G401.6 (cell line): ENCODE measurements at regions not wholly inside any gene's neighbourhood (a gene's known extent, or its start where the extent isn't known, plus 50 kb on each side); places are given as distances from the start of the nearest gene placed in this dataset.
"Not testable (repeated sequence)": the region's sequence is repeated elsewhere in the genome, so short reads cannot be mapped to it uniquely, and the experiment has no call there.

Experiments used
- FAIRE-seq: peaks from 2 replicates; lab custom pipeline; 2012; peaks lifted over from hg19 to GRCh38; lab: Jason Lieb, UNC

GRCh38 chr2:40043641-40044040, 264.6 kb upstream of the THUMPD2 start:
- no peak for FAIRE-seq

DNA sequence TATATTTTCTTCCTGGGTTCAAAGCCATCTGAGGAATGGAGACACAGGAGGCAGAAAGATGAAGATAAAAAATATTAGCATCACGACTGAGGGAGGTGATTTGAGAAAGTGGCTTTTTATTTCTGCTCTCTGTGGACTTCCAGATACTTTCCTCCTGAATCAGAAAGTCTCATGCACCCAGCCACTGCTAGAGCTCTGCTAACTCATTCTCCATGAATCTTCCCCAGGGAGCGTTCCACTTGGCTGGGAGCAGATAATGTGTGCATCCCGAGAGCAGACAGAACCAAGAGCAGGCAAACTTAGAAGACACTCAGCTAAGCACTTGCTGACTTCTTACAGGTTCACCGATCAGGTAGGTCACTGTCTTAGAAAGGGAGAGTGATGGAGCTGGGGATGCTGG, 264.1 kb upstream of the THUMPD2 start:
- no peak for FAIRE-seq

GRCh38 chr2:40041422-40042382, 262.6 kb upstream of the THUMPD2 start:
- no peak for FAIRE-seq

DNA sequence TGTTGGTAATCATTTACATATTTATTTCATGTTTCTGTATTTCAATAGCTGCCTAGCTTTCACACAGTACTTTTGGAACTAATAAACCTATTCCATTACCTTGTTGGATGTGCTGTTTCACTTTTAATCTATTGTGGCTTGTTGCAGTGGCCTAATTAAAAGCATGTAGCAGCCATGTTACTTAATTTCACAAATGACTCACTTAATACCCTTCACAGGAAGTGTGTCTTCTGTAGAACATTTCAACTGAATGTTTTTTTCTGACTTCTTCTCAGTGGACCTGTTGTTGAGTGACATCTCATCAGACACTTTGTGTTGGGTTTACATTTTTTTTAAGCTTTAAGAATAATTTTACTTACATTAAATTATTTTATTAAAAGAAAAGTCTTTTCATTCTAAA, 260.5 kb upstream of the THUMPD2 start:
- FAIRE-seq: no peak

- FAIRE-seq: no peak
Measured at GRCh38 chr2:40038646-40039045, 259.6 kb upstream of the THUMPD2 start.

DNA sequence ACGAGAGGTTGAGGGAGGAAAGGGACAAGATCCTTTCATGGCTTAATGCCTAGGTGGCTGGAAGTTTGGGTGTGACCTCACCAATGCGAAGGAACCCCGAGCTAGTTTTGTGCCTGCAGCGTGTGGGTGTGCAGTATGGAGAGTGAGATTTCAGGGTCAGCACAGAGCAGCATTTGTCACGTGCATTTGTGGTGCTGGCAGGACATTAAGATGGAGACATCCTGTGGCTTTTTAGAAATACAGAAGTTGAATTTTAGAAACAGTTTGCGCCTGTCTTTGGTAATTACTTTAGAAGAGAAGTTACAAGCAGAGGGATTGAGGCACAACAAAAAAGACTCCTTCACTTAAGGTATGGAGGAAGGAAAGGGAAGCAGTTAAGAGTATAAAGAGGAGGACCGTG, 258.2 kb upstream of the THUMPD2 start:
- no peak for FAIRE-seq

DNA sequence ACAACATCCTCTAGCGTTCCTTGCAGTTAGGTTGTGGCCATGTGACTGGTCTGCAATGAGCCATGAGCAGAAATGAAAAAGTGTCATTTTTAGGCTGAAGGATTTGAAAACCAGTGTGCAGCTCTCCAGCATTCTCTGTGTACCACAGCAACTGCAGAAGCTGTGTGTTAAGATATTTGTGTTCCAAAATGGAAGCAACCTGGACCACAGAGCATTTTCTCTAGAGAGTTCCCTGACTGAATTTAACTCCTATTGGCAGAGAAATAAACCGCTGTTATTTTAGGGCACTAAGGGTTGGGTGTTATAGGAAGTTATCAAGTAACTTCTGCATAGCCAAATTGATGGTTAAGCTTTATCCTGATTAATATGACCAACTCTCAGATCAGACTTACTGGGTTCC, 257.2 kb upstream of the THUMPD2 start:
- no peak for FAIRE-seq

GRCh38 chr2:40034801-40035200, 255.7 kb upstream of the THUMPD2 start:
- FAIRE-seq: no peak

GRCh38 chr2:40034198-40034597, 255.1 kb upstream of the THUMPD2 start:
- no peak for FAIRE-seq

GRCh38 chr2:40033781-40034180, 254.7 kb upstream of the THUMPD2 start:
- no peak for FAIRE-seq

- FAIRE-seq: no peak
Measured at GRCh38 chr2:40032650-40033319, 253.7 kb upstream of the THUMPD2 start.

GRCh38 chr2:40030456-40030975, 251.5 kb upstream of the THUMPD2 start:
- no peak for FAIRE-seq

DNA sequence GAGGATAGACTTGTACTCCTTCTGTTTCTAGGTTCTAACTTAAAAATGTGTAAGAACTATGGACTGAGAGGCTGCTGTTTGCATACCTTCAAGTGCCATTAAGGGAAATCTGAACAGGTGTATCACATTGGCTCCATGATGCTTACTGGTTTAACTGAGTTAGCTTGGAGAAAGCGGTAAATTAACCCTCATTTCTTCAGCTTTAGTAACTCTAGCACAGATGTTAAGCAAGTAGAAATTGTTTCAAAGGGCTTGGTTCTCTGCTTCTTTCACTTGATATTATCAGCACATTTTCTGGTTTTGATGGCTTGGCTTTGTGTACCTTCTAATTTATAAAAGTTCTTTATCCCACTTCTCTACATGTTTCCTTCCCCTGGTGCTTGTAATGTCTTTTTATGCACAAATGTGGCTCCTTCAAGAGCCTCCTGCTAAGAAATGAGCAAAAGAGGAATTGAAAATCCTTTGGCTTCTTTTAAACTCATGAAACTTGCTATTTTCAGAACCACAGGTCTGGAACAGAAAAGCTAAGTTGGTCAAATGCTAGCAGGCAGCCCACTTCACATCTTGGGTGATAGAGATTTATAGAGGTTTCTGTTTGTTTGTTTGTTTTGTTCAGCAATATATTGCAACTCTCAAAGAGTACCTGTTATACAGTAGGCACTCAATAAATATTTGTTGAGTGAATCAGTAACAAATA, 249.9 kb upstream of the THUMPD2 start:
- FAIRE-seq: no peak

GRCh38 chr2:40027968-40028367, 248.9 kb upstream of the THUMPD2 start:
- no peak for FAIRE-seq

- FAIRE-seq: not testable (repeated sequence)
Measured at GRCh38 chr2:40025276-40025675, 246.2 kb upstream of the THUMPD2 start.

DNA sequence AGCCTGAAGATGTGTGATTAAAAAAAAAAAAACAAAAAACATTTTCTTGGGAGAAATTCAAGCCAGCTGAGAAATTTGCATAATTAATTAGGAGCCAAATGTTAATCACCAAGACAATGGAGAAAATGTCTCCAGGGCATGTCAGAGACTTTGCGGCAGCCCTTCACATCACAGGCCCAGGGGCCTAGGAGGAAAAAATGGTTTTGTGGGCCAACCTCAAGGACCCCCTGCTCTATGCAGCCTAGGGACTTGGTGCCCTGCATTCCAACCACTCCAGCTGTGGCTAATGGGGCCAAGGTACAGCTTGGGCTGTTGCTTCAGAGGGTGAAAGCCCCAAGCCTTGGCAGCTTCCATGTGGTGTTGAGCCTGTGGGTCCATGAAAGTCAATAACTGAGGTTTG, 241.9 kb upstream of the THUMPD2 start:
- FAIRE-seq: no peak

- FAIRE-seq: no peak
Measured at GRCh38 chr2:40016151-40016885, 237.3 kb upstream of the THUMPD2 start.

DNA sequence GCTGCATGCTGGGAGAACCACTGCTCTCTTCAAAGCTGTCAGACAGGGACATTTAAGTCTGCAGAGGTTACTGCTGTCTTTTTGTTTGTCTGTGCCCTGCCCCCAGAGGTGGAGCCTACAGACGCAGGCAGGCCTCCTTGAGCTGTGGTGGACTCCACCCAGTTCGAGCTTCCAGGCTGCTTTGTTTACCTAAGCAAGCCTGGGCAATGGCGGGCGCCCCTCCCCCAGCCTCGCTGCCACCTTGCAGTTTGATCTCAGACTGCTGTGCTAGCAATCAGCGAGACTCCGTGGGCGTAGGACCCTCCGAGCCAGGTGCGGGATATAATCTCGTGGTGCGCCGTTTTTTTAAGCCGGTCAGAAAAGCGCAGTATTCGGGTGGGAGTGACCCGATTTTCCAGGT, 234.9 kb upstream of the THUMPD2 start:
- not testable (repeated sequence) for FAIRE-seq

DNA sequence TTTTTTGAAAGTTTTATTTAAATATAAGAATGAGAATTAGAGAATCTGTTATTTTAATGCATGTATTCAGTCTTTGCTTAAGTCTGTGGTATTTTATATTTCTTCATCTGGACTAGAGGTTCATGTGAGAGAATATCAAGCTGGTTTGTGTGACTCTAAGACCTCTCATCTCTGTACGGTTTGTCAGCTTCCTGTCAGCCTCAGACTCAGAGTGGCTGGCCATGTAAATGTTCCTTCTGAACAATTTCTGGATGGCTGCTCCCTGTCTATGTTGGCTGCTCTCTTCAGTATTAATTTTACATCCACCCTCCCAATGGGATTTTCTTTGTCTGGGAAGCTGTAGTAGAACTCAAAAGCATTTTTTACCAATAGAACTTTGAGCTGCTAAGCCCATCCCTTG, 225.3 kb upstream of the THUMPD2 start:
- FAIRE-seq: no peak

- FAIRE-seq: no peak
Measured at GRCh38 chr2:40002339-40002738, 223.3 kb upstream of the THUMPD2 start.

DNA sequence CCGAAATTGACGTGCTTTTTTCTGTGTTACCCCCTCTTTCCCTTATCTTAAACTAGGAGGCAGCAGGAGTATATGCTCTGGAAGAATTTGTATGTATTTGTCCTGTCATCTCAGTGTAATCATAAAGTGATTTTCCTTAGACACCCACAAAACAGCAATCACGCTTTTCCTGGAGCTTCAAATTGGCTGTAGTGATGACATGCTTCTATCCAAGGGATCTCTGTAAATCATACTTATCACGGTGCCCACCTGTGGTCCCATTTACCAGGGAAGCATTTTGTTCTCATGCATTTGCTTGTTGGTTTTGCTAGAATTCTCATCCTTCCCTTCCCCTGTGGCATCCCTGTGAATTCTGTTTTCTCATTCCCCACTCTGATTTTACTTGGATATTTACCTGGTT, 220.8 kb upstream of the THUMPD2 start:
- FAIRE-seq: no peak

DNA sequence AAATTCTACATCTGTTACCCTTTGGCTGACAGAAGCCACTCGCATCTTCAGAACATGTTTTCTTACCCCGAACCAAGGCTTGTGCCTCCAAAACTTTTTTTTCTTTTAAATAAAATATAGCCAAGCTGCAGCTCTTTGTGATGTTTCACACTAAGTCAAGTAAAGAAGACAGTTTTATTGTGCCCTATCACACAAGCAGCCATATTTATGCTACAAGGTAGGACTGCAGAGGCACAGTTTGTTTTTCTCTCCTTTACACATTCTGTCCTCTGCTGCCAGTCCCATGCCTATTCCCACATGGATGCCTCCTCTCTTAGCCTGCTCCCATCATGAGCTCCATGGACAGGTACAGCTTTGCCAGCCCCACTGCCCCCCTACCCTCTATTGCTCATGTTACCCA, 219.6 kb upstream of the THUMPD2 start:
- FAIRE-seq: no peak
